Skeletal muscle cell (primary cell): ENCODE measurements at regions not wholly inside any gene's neighbourhood (a gene's known extent, or its start where the extent isn't known, plus 50 kb on each side); places are given as distances from the start of the nearest gene placed in this dataset.

Experiments
- DNase-seq: peaks from one replicate; pipeline ENCODE4 v3.0.0-alpha.2; 2010; ENCODE audit warnings: low read depth
- H3K4me3 ChIP-seq: 2 replicates; pipeline ENCODE4 v1.5.1; 2011; ENCODE audit warnings: low read depth, mild to moderate bottlenecking, control low read depth, low read length, moderate library complexity

- no peak overlapping the region for H3K4me3 ChIP-seq
Measured at GRCh38 chr11:130802567-130802966, 113.7 kb downstream of the SNX19 start.

GRCh38 chr11:130804306-130805076 is 111.8 kb downstream of the SNX19 start:
- no peak for DNase-seq
- H3K4me3 ChIP-seq = no peak overlapping the region

More at GRCh38 chr11:130802567-130802966, 113.7 kb downstream of the SNX19 start:
- no peak for DNase-seq

GRCh38 chr11:130806746-130807145 is 109.5 kb downstream of the SNX19 start:
- H3K4me3 ChIP-seq = no peak overlapping the region
- DNase-seq = no peak

GRCh38 chr11:130808541-130808940 is 107.7 kb downstream of the SNX19 start:
- no peak for DNase-seq
- no peak overlapping the region for H3K4me3 ChIP-seq

- no peak for DNase-seq
- no peak overlapping the region for H3K4me3 ChIP-seq
Measured at GRCh38 chr11:130813196-130813595, 103.1 kb downstream of the SNX19 start.

GRCh38 chr11:130813638-130814037 is 102.6 kb downstream of the SNX19 start:
- no peak overlapping the region for H3K4me3 ChIP-seq
- DNase-seq = no peak

GRCh38 chr11:130814440-130815096 is 101.7 kb downstream of the SNX19 start:
- no peak overlapping the region for H3K4me3 ChIP-seq
- DNase-seq = no peak

- DNase-seq = no peak
- H3K4me3 ChIP-seq = no peak overlapping the region
Measured at GRCh38 chr11:130815097-130815802, 101.0 kb downstream of the SNX19 start.

- no peak overlapping the region for H3K4me3 ChIP-seq
- no peak for DNase-seq
Measured at GRCh38 chr11:130815956-130816355, 100.3 kb downstream of the SNX19 start.

GRCh38 chr11:130816546-130817329 is 99.5 kb downstream of the SNX19 start:
- H3K4me3 ChIP-seq = no peak overlapping the region
- no peak for DNase-seq

GRCh38 chr11:130817330-130817944 is 98.8 kb downstream of the SNX19 start:
- DNase-seq = no peak

GRCh38 chr11:130819625-130820024 is 96.7 kb downstream of the SNX19 start:
- no peak overlapping the region for H3K4me3 ChIP-seq
- no peak for DNase-seq

More at GRCh38 chr11:130817330-130817944, 98.8 kb downstream of the SNX19 start:
- H3K4me3 ChIP-seq = no peak overlapping the region
